ENCODE measurements at regions not wholly inside any gene's neighbourhood (a gene's known extent, or its start where the extent isn't known, plus 50 kb on each side); places are given as distances from the start of the nearest gene placed in this dataset.

DNA sequence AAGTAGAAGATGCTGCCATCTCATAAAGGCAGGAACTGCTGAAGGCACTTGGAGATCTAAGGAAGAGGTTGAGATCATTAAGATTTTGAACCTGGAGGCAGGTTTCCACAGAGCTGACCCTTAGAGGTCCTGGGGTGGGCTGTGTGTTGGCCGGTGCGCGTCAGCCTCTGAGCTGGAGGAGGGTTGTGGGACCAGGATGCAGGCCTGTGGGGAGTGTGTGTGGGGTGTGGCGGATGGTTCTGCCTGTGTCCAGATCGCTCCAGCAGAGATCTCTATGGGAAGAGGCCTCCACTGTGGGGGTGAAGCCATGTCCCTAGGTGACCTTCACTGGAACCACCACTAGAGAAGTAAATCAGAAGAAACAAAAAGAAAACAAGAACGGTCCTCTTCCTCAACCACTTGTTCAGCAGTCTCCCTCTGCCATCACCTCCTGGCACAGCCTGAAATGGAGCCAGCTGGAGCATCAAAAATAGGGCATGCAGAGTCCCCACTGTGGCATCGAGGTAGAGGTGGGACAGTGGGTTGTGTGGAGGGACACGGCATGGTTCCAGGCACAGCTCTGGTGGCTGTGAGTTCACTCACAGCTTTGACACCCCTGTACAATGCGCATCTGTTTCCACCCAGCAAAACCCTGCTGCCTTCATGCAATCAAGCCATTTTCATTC, 453.8 kb downstream of the TCERG1L start:
- TF ChIP-seq, protein P1, sequence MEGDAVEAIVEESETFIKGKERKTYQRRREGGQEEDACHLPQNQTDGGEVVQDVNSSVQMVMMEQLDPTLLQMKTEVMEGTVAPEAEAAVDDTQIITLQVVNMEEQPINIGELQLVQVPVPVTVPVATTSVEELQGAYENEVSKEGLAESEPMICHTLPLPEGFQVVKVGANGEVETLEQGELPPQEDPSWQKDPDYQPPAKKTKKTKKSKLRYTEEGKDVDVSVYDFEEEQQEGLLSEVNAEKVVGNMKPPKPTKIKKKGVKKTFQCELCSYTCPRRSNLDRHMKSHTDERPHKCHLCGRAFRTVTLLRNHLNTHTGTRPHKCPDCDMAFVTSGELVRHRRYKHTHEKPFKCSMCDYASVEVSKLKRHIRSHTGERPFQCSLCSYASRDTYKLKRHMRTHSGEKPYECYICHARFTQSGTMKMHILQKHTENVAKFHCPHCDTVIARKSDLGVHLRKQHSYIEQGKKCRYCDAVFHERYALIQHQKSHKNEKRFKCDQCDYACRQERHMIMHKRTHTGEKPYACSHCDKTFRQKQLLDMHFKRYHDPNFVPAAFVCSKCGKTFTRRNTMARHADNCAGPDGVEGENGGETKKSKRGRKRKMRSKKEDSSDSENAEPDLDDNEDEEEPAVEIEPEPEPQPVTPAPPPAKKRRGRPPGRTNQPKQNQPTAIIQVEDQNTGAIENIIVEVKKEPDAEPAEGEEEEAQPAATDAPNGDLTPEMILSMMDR (conservative IDR thresholded peaks at IDR 0.05), result no peak
- Histone ChIP-seq H4K20me1 (ENCODE audit: control insufficient read depth, insufficient read depth, insufficient read length) (no peaks in the 10 kb centered on the region), H2BK5ac (ENCODE audit: insufficient read length, low read length) (no peak overlapping the region), H3K9ac (ENCODE audit: extremely low read depth, insufficient read length, low read length) (no peak overlapping the region), H3K56ac (ENCODE audit: insufficient read length, low read depth, low read length) (no peak overlapping the region), H2BK12ac (ENCODE audit: insufficient read length, low read depth, low read length) (no peak overlapping the region), H3K4me1 (ENCODE audit: insufficient read depth, low read length) (no peaks in the 10 kb centered on the region), H3K4ac (ENCODE audit: low read depth, low read length) (no peak overlapping the region), H3K79me1 (ENCODE audit: insufficient read depth, low read depth, low read length, poor library complexity, severe bottlenecking) (no peaks in the 10 kb centered on the region), H3K79me2 (ENCODE audit: insufficient read depth, low read length) (no peaks in the 10 kb centered on the region), H3K27me3 (ENCODE audit: insufficient read depth, low read length) (no peaks in the 10 kb centered on the region), H3T11ph (ENCODE audit: low read length) (no peak overlapping the region), H3K23me2 (ENCODE audit: insufficient read length, low read depth, low read length, poor library complexity, severe bottlenecking) (no peaks in the 10 kb centered on the region), H3K9me3 (ENCODE audit: control insufficient read depth, low read depth, low read length) (no peaks in the 10 kb centered on the region), H2BK120ac (ENCODE audit: low read depth, low read length, poor library complexity, severe bottlenecking) (no peak overlapping the region), H2BK20ac (ENCODE audit: low read depth, low read length, poor library complexity, severe bottlenecking) (no peak overlapping the region), H4K8ac (replicated peaks; ENCODE audit: insufficient read length, low read depth, low read length) (no peak overlapping the region), H3K18ac (ENCODE audit: insufficient read length, low read depth, low read length) (no peak overlapping the region), H4K5ac (ENCODE audit: insufficient read length, low read depth, low read length) (no peak overlapping the region), H2AFZ (ENCODE audit: low read length) (no peak overlapping the region), H3K27ac (ENCODE audit: insufficient read length, low read depth, low read length) (no peak overlapping the region), H2BK15ac (ENCODE audit: low read depth, low read length) (no peak overlapping the region), H4K91ac (ENCODE audit: insufficient read length, low read depth, low read length) (no peak overlapping the region), H3K4me2 (ENCODE audit: insufficient read depth, insufficient read length, low read length) (no peak overlapping the region), H3K23ac (ENCODE audit: insufficient read length, low read depth, low read length) (no peak overlapping the region), H3K14ac (ENCODE audit: insufficient read depth, low read length) (no peak overlapping the region), H2AK5ac (ENCODE audit: insufficient read length, low read length) (no peak overlapping the region)
- Mint-ChIP-seq H3K4me1 (no peaks in the 10 kb centered on the region), H3K4me3 (no peak overlapping the region), H3K27me3 (ENCODE audit: low read depth) (0 out of 2 replicates have a peak, but pooled peaks cover 2% of the 10 kb centered on the region), H3K27ac (no peak overlapping the region), H3K36me3 (ENCODE audit: insufficient read depth in 1 of 3, low read depth in 3 of 3) (peaks cover 2 to 25% (median 5%) of the 10 kb centered on the region in 3 experiments; a peak in 6 of 7 replicates), H3K9me3 (peaks cover 27 to 28% of the 10 kb centered on the region in 2 experiments)
- no peak for DNase-seq
- no CpG with 5 or more reads among the region's 9 CpGs for WGBS (ENCODE audit: extremely low coverage, insufficient read length, low lambda C conversion rate)

Measured in H9 (cell line).